Kidney epithelial cell (primary cell): ENCODE measurements at regions not wholly inside any gene's neighbourhood (a gene's known extent, or its start where the extent isn't known, plus 50 kb on each side); places are given as distances from the start of the nearest gene placed in this dataset.

Source experiments
- DNase-seq: peaks from one replicate; pipeline ENCODE4 v3.0.0-alpha.2; 2010; ENCODE audit warnings: low read depth
- H3K27me3 ChIP-seq: 2 replicates; pipeline ENCODE4 v1.6.0; 2011; ENCODE audit warnings: low read length; ENCODE audit not compliant: control insufficient read depth, insufficient read depth
- H3K36me3 ChIP-seq: 2 replicates; pipeline ENCODE4 v1.5.1; 2011; ENCODE audit warnings: low read length; ENCODE audit not compliant: control insufficient read depth, insufficient read depth
- H3K4me3 ChIP-seq: 2 replicates; pipeline ENCODE4 v1.5.1; 2011; ENCODE audit warnings: low read depth, mild to moderate bottlenecking, control low read depth, low read length
- CTCF ChIP-seq: IDR thresholded peaks from 2 replicates; pipeline ENCODE4 v1.5.1; 2011; ENCODE audit warnings: mild to moderate bottlenecking, moderate library complexity, low read length, control low read depth, inconsistent platforms; ENCODE audit not compliant: insufficient read depth, poor library complexity, severe bottlenecking

- TF ChIP-seq CTCF: no peak
- no peaks in the 10 kb centered on the region for H3K36me3 ChIP-seq
- no peak for DNase-seq
- peaks cover 3% of the 10 kb centered on the region for H3K27me3 ChIP-seq
- no peak overlapping the region for H3K4me3 ChIP-seq
Measured at GRCh38 chr4:4610672-4611071, 68.8 kb upstream of the STX18 start.

DNA sequence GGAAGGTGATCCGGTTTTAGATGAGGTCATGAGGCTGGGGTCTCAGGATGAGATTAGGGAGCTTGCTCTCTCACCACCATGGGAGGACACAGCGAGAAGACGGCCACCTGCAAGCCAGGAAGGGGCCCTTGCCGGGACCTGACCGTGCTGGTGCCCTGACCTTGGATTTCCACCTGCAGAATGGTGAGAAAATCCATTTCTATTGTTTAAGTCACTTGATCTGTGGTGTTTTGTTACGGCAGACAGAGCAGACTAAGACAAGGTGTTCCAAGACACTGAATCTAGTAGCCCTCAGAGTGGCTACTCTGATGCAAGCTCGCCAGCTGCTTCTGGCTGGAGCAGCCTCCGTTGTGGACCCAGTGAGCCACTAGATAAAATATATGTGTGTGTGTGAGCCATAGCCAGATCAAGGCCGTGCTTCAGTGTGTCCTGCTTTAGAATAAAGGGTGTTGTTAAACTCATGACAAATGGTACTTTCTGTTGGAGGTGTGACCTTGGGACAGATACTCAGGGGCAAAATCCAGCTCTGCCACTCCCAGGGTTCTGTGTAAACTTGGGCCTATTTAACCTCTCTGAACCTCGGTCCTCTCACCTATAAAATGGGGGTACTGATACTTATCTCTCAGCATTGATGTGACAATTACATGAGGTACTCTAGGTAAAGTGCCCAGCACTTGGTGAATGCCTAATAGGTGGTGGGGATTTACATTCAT, 67.9 kb upstream of the STX18 start:
- H3K4me3 ChIP-seq: no peak overlapping the region
- DNase-seq: no peak
- no peaks in the 10 kb centered on the region for H3K36me3 ChIP-seq
- no peak for TF ChIP-seq CTCF
- H3K27me3 ChIP-seq: peaks cover 3% of the 10 kb centered on the region

GRCh38 chr4:4608214-4608537, 66.3 kb upstream of the STX18 start:
- H3K4me3 ChIP-seq: no peak overlapping the region
- no peak for DNase-seq
- no peaks in the 10 kb centered on the region for H3K36me3 ChIP-seq
- TF ChIP-seq CTCF: no peak
- peaks cover 3% of the 10 kb centered on the region for H3K27me3 ChIP-seq

DNA sequence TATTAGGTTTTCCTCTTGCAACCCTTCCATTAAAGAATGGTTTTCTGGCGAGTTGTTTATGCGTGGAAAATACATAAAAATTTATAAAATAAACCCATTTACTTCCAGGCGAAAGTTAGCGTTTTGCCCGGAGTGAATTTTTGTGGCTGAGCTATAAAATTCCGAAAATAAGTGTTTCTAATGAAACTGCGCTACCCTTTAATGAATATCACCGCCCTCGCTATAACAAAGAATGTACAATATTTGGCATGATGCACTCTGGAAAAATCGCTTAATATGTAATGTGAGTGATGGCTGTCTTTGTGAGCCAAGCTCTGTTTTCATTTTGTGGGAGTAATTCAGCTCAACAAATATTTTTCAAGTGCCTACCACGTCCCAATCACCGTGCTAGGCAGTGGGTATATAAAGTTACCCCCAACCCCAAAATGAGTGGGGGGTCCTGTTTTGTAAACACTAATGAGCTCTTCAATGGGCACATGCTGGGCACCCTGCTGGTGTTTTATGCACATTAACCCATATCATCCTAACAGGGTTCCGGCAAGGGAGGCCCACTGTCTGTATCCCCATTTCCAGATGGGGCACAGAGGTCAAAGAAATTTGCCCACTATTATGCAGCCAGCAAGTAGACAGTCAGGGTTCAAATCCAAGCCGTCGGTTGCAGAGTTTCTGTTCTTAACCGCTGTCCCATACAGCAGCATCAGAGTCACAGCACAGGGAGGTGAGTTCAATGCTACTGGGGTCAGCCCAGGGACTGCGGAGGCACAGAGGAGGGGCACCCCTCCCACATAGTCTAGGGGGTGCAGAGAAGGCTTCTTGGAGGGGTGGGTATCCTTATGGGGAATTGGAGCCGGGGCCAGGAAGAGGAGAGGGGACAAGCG, 65.7 kb upstream of the STX18 start:
- H3K27me3 ChIP-seq: peaks cover 3% of the 10 kb centered on the region
- no peaks in the 10 kb centered on the region for H3K36me3 ChIP-seq
- no peak for TF ChIP-seq CTCF
- no peak for DNase-seq
- H3K4me3 ChIP-seq: no peak overlapping the region

DNA sequence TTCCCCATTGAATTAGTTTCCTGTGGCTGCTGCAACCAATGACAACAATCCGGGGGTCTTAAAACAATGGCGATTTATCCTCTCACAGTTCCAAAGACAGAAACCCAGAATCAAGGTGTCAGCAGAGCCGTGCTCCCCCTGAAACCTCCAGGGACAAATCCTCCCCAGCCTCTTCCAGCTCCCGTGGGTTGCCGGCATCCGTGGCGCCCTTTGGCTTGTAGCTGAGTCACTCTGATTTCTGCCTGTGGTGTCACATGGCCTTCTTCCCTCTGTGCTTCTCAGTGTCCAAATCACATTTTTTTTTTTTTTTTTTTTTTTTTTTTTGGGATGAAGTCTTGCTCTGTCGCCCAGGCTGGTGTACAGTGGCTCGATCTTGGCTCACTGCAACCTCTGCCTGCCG, 64.5 kb upstream of the STX18 start:
- TF ChIP-seq CTCF: no peak

More for the DNA sequence above, 64.5 kb upstream of the STX18 start:
- H3K4me3 ChIP-seq: no peak overlapping the region
- no peaks in the 10 kb centered on the region for H3K36me3 ChIP-seq
- H3K27me3 ChIP-seq: no peaks in the 10 kb centered on the region
- no peak for DNase-seq
